GM18508 (cell line): ENCODE measurements at regions not wholly inside any gene's neighbourhood (a gene's known extent, or its start where the extent isn't known, plus 50 kb on each side); places are given as distances from the start of the nearest gene placed in this dataset.
"Not testable (repeated sequence)": the region's sequence is repeated elsewhere in the genome, so short reads cannot be mapped to it uniquely, and the experiment has no call there.

Source experiments
- ATAC-seq: cut with Tn5 transposase; IDR thresholded peaks from one replicate; pipeline ENCODE4 v1.9.1; 2021; ENCODE audit warnings: moderate number of reproducible peaks; ENCODE audit not compliant: insufficient read depth, unreplicated experiment

- no peak for ATAC-seq
These were observed 87.7 kb upstream of the PWP1 start for GRCh38 chr12:107597695-107598410.

DNA sequence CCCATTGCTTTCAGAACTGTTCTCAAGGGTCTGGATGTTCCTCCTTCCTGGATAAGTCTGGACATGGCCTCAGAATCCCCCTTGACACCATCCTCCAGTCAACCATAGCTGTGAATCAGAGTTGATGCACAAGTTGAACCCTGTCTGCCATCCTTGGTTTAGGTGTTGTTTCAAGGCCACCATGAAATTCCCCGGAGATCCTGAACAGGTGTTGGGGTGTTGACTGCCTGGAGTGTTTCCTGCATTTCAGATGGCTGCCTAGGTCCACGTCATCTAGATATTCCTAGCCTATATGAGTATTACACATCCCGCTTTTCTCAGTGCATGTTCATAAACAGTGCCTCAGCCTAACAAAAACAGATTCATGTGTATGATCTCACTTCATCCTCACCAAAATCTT lies 86.7 kb upstream of the PWP1 start:
- no peak for ATAC-seq

DNA sequence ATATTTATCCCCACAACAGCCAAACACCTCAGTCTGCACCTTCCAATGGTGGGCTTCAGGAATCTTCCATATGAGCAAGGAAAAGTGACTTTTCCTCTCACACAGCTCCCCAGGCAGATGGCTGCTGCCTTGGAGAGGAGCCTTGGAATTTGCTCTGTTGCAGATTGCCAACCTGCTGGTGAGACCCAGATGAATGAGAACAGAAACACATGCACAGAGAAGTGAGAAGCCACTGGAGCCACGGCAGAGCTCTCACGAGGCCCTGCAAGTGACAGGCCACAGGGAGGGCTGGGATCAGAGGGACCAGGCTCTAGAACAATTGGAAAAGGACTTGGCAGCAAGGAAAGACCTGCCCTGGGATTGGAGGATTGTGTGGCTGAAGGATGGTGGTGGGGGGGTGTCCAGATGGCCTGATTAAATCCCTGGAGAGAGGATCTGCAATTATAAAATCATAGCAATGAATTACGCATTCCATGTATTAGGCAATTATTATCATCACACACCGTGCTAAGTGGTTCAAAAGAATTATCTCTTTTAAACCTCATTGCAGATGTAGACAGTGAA lies 84.9 kb upstream of the PWP1 start:
- ATAC-seq: no peak

GRCh38 chr12:107602446-107602845 lies 83.2 kb upstream of the PWP1 start:
- ATAC-seq: no peak

GRCh38 chr12:107605293-107605692 lies 80.3 kb upstream of the PWP1 start:
- ATAC-seq: no peak

DNA sequence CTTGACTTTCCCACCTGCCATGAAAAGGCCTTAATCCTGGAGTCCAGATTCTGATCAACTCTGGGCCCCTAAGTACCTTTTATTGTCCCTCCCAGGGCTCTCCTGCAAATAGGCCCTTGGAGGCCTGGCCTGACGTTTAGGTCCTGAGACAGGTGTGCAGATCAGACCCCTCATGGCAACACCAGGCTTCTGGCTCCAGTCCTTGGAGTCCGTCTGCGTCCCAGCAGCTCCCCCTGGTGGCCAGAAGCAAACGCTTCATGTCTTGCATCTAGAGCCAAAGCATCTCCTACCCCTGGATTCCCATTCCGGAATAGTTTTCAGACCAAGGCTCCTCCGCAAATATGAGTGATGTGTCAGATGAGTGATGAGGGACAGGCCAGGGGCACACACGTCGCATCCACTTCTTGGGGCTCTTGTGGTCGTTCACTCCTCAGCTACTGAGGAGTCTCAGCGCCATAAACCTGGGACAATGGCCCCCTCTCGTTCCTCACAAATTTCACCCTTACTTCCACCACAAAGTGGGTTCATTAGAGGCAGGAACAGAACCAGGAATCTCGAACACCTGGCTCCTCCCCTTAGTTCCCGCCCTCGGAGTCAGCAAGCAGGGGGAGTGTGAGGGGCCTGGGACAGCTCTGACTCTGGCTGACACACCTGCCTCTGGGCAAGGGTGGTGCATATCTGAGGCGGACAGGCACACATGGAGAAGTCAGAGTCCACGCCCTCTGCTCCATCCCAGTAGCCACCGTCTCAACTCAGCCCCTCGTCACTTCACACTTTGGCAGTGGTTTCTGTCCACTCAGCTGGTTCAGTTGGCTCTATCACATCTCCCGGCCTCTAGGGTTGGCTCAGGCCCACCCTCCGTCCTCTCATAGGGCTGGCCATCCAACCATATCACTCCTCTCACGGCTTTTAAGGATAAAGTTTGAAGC lies 77.9 kb upstream of the PWP1 start:
- no peak for ATAC-seq

DNA sequence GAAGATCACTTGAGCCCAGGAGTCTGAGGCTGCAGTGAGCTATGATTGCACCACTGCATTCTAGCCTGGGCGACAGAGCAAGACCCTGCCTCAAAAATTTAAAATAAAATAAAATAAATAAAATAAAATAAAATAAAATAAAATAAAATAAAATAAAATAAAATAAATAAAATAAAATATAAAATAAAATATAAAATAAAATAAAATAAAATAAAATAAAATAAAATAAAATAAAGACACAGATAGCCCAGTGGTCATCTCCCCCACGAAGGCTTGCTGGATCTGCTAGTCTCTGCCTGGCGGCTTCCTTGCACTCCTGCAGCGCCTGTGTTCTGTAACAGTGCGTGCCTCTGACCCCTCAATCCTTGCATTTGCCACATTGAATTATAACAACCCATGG lies 76.8 kb upstream of the PWP1 start:
- ATAC-seq: not testable (repeated sequence)

DNA sequence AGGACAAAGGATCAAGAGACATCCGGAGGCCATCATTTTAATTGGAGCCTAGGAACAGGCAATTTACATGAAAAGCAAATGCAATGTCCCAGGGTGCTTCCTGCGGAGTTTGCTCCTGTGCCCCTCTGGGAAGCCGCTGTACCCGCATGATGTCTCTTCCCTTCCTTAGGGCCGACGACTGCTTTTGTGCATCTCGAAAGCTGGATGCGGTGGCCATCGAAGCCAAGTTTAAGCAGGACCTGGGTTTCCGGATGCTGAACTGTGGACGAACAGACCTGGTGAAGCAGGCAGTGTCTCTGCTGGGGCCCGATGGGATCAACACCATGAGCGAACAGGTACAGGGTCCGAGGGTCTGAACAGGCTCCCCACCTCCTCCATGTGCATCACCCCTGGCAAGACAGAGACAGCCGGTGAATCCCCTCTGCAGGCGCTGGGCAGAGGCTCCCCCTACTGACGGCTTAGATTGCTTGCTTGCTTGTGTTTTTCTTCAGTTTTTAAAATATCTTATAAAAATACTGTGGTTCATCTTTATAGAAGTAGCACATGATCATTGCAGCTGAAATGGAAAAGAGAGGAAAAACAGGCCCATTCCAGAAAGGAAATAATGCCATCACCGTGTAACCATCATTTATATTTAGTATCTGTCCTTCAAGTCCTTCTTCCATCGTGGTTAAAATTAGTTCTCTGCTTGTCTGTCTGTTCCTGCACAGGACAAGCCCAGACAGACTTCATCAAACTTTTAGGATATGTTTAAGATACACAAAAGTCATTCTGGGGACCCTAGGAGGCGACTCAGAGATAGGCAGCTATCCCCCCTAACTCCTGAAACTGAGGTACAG lies 75.4 kb upstream of the PWP1 start:
- ATAC-seq: no peak

GRCh38 chr12:107612508-107612907 lies 73.1 kb upstream of the PWP1 start:
- no peak for ATAC-seq

- no peak for ATAC-seq
These were observed 68.7 kb upstream of the PWP1 start for GRCh38 chr12:107616941-107617340.

DNA sequence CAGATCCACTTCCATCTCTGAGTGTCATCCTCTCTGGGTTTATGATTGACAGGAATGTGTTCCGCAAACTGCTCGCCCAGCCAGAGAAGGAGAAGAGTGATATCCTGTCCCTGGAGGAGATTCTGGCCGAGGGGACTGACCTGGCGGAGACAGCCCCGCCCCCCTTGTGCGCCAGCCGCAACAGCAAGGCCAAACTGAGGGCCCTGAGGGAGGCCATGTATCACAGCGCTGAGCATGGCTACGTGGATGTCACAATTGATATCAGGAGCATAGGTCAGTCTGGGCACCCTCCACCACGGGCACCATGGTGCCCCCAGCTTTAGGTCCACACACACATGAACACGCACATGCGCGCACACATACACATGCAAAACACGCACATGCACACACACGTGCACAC lies 67.5 kb upstream of the PWP1 start:
- no peak for ATAC-seq

DNA sequence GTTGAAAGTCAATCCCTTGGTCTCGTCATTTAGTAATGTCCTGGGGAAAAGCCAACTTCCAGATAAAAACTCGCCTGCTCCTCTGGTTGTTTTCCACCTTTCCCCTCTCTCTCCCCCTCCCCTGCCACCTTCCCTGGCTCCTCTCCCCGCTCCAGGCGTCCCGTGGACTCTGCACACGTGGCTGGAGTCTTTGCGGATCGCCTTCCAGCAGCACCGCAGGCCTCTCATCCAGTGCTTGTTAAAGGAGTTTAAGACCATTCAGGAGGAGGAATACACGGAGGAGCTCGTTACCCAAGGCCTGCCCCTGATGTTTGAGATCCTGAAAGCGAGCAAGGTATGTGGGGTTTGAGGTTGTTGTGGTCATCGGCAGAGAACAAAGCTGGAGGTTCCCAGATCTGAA lies 65.8 kb upstream of the PWP1 start:
- ATAC-seq: no peak

GRCh38 chr12:107622001-107622400 lies 63.6 kb upstream of the PWP1 start:
- ATAC-seq: no peak

DNA sequence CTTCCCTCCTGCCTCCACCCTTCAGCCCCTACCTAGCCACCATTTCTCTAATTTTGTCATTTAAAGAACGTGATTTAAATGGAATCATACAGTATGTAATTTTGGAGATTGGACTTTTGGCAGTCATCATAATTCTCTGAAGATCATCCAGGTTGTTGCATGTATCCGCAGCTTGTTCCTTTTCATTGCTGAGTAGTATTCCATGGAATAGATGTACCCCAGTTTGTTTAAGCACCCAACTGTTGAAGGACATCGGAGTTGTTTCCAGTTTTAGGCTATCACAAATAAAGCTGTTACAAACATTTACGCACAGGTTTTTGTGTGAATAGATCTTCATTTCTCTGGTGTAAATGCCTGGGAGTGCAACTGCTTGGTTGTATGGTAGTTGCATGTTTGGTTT lies 61.1 kb upstream of the PWP1 start:
- no peak for ATAC-seq

- ATAC-seq: no peak
These were observed 53.9 kb upstream of the PWP1 start for GRCh38 chr12:107631715-107632114.

- ATAC-seq: no peak
These were observed 53.4 kb upstream of the PWP1 start for GRCh38 chr12:107632246-107632645.

GRCh38 chr12:107634530-107634929 lies 51.1 kb upstream of the PWP1 start:
- no peak for ATAC-seq

GRCh38 chr12:107635139-107635538 lies 50.5 kb upstream of the PWP1 start:
- no peak for ATAC-seq
